HG02798 (cell line): ENCODE measurements at regions not wholly inside any gene's neighbourhood (a gene's known extent, or its start where the extent isn't known, plus 50 kb on each side); places are given as distances from the start of the nearest gene placed in this dataset.
"Not testable (repeated sequence)": the region's sequence is repeated elsewhere in the genome, so short reads cannot be mapped to it uniquely, and the experiment has no call there.

Experiments
- ATAC-seq: cut with Tn5 transposase; IDR thresholded peaks from one replicate; pipeline ENCODE4 v1.9.1; 2021; ENCODE audit warnings: mild to moderate bottlenecking; ENCODE audit not compliant: unreplicated experiment, poor library complexity

DNA sequence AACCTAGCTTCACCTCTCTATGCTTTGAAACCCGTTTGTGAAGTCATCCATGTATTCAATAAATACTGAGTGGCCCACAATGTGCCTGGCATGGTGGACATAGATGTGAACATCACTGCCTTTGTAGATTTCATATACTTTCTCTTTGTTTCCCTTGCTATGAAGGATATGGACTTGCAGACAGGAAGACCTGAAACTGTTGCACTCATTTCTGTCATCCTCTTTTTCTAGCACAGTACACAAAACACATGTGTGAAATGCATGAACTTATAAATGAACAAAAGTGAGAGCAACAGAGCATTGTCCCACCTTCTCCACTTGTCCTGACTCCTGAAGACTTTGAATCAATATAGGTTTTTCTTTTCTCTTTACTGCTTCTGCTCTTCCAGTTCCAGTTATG is 249.4 kb upstream of the LINC00305 start:
- no peak for ATAC-seq

DNA sequence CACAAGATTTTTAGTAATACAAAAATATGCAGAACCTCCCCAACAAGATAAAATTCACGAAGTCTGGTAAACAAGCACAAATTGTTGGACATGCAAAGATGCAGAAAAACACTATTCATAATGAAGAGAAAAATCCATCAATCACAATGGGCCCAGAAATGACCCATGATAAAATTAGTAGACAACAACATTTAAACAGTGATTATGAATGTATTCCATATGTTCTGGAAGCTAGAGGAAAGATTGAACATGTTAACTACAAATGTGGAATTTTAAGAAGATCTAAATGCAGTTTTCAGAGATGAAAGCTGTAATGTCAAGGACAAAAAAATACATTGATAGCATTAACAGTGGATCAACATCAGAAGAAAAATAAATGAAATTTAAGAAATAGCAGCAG is 243.3 kb upstream of the LINC00305 start:
- ATAC-seq = no peak

DNA sequence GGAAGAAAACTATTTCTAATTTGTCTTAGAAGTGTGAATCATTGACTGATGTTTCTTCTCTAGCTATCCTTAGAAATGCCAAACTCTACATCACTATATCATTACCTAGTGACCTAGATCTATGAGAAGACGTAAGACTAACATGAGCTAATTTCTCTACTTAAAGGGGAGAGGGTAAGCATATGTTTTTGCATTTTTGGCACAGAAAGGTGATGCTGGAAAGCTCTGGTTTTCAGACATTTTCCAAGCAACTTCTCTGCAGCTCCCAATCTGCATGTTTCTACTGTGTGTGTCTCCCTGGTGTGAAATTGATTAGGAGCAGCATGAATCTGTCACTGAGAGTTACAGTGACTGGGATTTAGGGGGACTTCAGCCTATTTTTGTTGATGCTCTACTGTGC is 235.2 kb upstream of the LINC00305 start:
- ATAC-seq = no peak

DNA sequence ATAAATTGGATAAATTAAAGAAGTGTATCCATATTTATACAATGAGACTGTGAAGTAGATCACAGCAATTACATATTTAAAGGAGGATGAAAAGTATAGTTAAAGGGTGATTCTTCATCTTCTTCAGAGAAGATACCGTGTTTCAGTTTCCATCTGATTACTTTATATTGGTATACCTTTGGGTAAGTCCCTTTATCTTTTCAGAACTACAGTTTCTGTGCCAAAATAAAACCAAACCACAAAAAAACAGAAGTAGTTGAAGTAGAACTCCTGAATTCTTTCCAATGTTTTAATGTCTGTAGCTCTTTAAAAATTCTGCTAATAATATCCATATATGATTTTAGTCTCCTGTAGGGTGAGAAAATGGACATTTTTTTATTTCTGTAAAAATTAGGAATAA is 231.2 kb upstream of the LINC00305 start:
- peak; percentile 94 for ATAC-seq

DNA sequence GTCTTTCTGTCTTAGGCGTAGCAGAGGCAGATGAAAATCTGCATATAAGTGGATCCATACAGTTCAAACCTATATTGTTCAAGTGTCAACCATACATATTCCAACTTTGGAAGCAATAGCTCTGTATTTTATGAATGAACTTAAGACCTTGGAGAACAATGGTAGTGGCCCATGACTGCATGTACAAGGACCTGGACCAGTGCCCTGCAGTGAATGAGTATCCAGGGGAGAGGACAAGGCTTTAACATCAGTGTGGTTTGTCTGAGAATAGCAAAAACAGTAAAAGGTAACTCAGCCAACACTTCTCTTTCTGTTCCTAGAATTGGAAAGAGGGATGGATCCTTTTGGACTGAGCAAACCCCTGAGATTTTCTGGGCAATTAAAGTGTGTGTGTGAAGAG is 230.8 kb upstream of the LINC00305 start:
- ATAC-seq = peak; percentile 25

DNA sequence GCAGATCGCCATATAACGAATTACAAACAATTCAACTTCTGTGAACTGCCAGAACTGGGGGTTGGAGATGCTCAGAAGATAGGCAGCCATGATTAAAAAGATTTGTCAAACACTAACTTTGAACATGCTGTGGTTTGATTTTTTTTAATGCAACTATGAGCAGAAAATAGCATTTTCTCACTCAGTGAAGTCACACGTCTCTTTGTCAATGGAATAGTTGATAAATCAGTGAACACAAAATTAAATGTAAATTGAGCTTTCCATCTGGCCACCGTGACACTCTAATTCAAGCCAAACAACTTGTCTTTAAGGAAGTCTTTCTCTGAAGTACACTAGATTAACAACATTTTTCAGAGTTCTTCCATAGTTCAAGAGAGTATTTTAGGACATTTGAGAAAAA is 228.6 kb upstream of the LINC00305 start:
- no peak for ATAC-seq

DNA sequence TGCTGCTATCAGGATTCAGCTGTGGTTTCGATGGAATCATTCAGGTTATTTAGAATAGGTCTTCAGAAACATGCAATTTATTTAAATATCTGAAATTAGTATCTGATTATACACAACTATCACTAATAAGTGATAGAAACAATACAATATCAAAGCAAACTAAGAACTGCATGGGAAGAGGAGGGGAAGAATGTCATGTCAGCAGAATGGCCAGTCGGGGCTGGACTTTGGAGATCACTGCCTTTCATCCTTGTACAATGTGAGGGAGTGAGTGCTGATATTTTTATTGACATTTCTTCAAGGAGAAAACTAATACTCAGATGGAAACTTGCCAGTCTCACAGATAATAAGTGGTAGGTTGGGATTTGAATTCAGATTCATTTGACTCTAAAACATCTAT is 224.0 kb upstream of the LINC00305 start:
- ATAC-seq = no peak

DNA sequence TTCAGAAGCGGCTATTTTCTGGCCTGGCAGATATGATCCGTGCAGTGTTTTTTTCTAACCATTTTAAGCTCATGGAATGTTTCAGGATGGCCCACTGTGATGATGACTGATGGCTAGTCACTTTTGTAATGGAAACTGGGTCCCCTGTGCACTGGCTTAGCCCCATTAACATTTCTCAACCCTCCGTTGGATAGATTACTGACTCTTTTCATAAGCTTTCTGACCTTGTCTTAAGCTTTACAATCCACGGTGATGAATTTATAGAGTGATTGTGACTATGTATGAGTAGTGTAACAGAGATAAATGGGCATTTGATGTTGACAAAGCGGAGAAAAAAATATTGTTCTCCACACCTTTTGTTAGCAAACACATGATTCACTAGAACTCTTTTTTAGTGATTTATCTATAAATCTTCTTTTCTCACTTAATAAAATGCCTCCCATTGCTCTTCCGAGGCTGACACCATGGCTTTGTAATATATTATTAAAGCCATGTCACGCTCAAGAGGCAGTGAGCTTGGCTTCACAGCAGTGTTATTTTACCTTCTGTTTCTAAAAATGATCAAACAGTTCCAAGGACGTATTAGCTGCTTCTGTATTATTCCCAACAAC is 221.0 kb upstream of the LINC00305 start:
- ATAC-seq = not testable (repeated sequence)

DNA sequence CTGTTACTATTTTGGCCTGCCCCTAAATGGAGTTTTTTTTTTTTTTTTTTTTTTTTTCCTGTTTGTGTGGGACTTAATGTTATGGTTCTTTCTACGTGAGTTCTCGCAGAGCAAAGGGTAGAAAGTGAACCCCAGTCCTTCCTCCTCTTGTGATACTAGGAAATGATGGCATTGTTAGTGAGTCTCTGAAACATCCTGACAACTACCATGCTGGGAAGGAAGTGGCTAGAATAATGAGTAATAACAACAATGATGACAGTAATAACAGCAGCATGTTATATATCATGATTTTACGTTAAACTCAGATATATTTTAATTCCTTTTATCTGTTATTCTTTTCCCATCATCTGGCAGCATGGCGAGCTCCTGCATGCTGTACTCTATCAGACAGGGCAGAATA is 216.2 kb upstream of the LINC00305 start:
- ATAC-seq = no peak

DNA sequence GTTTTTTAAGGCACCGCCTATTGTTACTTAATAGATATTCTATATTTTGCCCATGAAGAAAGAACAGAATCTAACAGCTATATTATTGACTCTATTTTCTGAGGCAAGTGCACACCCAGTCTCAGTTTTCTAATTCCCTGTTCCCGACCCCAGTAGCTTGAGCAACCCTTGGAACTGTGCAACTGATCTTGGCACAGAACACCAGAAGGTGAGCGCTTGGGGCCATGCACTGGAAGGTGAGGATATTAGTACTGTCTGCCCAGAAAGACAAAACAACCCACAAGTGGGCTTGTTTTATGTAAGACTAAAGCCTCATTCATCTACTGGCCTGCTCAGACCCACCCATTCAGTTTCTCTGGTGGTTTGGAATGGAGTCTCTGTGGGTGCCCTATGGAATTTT is 188.8 kb upstream of the LINC00305 start:
- no peak for ATAC-seq

DNA sequence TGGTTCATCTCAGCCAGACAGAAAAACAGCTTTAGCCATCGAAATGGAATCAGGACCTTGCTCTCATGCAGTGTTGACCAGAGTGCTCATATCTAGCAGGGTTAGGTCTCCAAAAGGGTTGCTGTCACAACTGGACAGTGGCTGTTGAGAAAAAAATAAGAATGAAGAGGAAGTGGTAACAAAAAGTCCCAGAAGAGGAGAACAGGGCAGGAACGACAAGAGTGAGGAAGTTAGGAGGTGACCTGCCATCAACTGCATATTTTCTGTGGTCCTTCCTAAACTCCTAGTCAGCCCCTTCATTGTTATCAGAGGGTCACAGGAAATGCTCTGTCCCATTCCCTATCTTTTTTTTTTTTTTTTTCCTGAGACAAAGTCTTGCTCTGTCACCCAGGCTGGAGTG is 188.1 kb upstream of the LINC00305 start:
- no peak for ATAC-seq

DNA sequence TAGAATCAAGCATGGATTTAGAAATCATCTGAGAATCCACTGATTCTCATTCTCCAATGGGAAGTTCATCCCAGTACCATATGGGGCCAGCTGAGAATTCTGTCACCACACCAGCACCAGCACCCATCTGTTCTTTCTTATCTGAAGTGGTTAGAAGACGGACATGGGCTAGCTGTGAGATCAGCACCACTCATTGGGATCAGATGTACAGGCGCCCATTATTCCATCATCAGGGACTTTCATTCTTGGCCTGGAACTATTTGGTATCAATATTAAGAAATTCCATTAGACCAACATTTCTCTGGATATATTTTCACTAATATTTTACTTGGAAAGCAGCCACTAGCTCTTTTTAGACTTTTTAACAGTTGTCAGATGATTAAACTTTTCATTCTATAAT is 185.9 kb upstream of the LINC00305 start:
- ATAC-seq = no peak

DNA sequence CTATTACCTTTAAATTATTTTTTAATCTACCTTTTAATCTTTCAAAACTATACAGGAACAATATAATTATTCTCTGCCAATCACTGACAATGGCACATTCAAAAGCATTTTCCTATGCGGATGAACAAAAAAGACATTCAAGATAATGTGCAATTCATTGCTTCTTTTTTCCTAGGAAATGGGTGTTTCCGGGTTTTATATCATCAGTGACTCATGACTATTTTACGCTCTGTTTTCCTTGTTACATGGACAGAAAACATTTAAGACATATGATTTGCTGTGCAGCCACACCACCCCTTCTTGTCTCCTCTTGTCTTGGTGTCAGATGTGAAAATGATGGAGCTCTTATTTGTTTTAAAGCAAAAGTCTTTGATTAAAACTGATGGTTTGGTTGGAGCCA is 184.7 kb upstream of the LINC00305 start:
- no peak for ATAC-seq

DNA sequence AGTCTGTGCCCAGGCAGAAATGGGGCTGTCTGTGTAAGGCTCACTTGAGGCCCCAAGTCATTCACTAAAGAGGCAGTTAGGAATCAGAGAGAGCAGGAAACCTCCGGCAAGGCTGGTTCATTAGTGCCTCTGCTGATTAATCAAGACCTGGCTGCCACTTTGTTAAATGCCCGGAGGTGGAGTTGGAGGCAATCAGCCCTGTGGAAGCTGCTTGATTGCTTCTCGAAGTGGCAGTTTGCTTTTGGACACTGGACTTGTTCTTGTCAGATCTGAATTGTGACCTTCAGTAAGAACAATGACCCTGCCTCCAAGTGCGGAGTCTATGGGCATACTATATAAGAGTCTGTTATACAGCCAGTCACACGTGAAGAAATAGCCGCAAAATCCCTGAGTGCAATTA is 183.9 kb upstream of the LINC00305 start:
- ATAC-seq = no peak

DNA sequence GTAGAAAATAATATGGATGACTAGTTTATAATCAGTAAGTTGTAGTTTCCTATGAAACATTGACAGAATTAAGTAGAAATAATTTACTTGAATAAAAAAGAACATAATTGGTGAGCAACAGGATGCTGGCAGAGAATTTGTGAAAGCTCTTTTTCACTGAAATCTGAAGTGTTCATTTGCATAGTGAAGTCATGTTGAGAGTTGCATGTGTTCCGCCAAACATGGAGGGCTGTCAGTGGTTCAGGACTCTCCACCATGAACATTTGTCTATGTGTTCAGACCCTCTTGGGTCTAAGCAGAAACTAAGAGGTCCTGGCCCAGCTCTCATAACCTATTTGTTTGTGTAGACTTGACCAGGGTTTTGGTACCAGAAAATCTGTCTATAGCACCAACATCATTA is 182.5 kb upstream of the LINC00305 start:
- no peak for ATAC-seq

DNA sequence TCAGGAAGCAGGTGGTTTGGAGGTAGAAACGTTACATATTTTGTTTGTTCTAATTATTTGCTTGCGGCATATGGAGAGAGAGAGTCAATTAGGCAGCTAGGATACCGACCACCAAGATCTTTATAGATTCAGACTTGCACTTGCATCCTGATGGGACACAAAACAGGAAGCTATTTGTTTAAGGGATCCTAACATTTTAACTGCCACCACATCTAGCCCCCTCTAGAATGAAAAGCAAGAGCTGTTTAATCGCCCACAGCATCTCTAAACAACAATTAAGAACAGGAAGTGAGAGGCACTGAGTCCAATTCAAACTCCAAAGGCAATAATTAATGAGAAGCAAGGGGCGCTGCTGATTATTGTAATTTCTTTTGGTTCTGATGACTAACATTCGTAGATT is 182.0 kb upstream of the LINC00305 start:
- no peak for ATAC-seq

DNA sequence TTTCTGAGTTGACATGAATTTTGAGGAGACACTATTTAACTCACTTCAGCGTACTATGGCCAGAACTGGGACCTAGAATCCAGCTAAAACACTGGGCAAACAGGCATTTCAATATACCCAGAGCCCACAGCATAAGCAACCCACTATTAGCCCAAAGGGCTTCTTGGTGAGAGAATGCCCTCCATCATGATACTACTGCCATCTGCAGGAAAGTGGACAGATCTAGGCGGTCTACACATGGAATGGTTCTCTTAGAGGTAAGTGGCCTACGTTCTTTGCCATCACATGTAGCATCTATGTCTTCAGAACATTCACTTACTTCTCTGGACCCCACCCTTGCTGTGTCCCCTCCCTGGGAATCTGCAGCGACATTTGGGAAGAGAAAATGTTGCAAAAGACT is 181.3 kb upstream of the LINC00305 start:
- no peak for ATAC-seq

DNA sequence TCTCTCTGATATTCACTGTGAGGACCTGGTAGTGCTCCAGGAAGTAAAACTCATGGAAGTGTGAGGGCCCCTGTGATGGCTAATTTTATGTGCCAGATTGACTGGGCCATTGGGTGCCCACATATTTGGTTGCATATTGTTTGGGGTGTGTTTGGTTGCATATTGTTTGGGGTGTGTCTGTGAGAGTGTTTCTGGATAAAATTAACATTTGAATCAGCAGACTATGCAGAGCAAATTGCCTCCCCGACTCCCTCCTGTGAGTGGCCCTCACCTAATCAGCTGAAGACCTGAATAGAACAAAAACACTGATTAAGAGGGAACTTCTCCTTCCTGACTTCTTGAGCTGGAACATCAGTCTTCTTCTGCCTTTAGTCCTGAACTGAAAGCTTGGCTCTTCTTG is 173.3 kb upstream of the LINC00305 start:
- no peak for ATAC-seq

DNA sequence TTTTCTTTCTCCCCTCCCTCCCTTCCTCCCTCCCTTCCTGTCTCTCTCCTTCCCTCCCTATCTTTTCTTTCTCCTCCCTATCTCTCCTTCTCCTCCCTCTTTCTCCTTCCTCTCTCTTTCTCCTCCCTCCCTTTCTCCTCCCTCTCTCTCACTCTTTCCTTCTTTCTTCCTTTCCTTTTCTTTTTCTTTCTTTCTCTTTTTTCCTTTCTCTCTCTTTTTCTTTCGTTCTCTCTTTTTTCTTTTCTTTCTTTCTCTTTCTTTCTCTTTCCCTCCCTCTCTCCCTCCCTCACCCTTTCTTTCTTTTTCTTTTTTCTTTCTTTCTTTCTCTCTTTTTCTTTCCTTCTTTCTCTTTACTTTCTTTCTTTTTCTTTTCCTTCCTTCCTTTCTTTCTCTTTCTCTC is 169.7 kb upstream of the LINC00305 start:
- no peak for ATAC-seq

DNA sequence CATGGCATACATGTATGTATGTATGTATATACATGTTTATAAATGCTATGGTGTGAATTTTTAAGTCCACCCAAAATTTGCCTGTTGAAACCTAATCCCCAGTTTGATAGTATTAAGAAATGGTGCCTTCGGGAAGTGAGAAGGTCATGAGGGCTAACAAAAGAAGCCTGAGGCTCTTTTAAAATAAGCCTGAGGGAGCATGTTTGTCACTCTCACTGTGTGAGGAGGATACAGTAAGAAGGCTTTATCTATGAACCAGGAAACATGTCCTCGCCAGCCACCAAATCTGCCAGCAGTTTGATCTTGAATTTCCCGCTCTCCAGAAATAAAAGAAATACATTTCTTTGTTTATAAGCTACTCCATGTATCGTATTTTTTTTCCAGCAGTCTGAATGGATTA is 163.0 kb upstream of the LINC00305 start:
- no peak for ATAC-seq

DNA sequence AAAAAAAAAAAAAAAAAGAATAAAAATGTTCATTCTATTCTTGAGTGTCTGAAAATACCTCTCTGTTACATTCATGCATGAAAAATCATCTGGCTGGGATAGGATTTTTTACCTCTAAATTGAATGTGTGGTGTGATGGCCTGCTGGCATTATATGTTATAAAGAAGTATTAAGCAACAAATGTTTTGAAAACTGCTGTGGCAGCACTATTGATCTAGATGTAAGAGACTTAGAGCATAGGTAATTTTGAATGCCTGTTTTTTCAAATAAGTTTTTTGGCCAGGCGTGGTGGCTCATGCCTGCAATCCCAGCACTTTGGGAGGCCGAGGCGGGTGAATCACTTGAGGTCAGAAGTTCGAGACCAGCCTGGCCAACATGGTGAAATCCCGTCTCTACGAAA is 147.0 kb upstream of the LINC00305 start:
- ATAC-seq = no peak

DNA sequence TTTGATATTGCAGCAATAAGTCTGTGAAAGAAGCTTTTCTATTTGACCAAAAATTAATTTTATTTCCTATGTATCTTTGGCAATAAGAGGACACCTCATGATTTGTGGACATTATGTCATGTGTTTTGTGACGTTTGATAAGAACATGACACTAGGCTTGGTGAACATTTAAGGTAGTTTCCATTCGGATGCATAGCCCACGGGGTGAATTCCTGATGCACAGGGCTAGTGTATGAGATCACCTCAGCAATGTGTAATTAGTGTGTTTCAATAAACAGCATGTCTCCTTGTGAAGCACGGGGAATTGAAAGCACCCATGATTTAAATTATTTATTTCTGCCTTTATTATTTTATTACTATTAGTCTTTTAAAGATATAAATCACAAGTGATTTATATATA is 146.1 kb upstream of the LINC00305 start:
- no peak for ATAC-seq

DNA sequence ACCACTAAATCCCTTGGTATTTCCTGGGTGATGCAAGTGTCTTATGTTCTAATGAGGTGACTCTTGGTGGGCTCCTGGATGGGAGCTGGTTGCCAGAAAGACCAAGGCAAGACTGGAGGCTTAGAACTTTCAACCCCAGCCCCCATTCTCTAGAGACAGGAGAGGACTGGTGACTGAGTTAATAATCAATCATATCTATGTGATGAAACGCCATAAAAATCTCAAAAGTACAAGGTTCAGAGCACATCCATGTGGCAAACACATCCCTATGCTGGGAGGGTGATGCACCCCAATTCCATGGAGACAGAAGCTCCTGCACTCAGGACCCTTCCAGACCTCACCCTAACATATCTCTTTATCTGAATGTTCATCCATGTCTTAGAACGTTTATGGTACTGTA is 139.5 kb upstream of the LINC00305 start:
- no peak for ATAC-seq
